Osteoblast (primary cell): ENCODE measurements at regions not wholly inside any gene's neighbourhood (a gene's known extent, or its start where the extent isn't known, plus 50 kb on each side); places are given as distances from the start of the nearest gene placed in this dataset.

Experiments used
- DNase-seq: peaks from one replicate; pipeline ENCODE4 v3.0.0; 2011; ENCODE audit warnings: low spot score, mixed read lengths; ENCODE audit not compliant: insufficient read length; ENCODE audit errors: missing footprints
- H2AFZ ChIP-seq: 2 replicates; pipeline ENCODE4 v1.6.0; 2011; ENCODE audit warnings: mild to moderate bottlenecking, low read length
- H3K27ac ChIP-seq: 2 replicates; pipeline ENCODE4 v1.5.1; 2011; ENCODE audit warnings: mild to moderate bottlenecking, low read depth, low read length, moderate library complexity
- H3K27me3 ChIP-seq: 2 replicates; pipeline ENCODE4 v1.6.0; 2012; ENCODE audit warnings: mild to moderate bottlenecking, control low read depth, inconsistent platforms, low read length, moderate library complexity; ENCODE audit not compliant: insufficient read depth
- H3K36me3 ChIP-seq: 2 replicates; pipeline ENCODE4 v1.5.1; 2011; ENCODE audit warnings: mild to moderate bottlenecking, low read length, control low read depth, moderate library complexity; ENCODE audit not compliant: insufficient read depth
- H3K4me1 ChIP-seq: 2 replicates; pipeline ENCODE4 v1.5.1; 2011; ENCODE audit warnings: mild to moderate bottlenecking, low read length, control low read depth, moderate library complexity; ENCODE audit not compliant: insufficient read depth
- H3K4me2 ChIP-seq: 2 replicates; pipeline ENCODE4 v1.6.0; 2011; ENCODE audit warnings: mild to moderate bottlenecking, low read length; ENCODE audit not compliant: insufficient read depth
- H3K4me3 ChIP-seq: fragments of 200-600 bp; sonication (generic); 3 replicates; pipeline ENCODE4 v1.5.1; 2012; ENCODE audit warnings: mild to moderate bottlenecking, low read length, inconsistent platforms; ENCODE audit not compliant: insufficient read depth
- H3K79me2 ChIP-seq: 2 replicates; pipeline ENCODE4 v1.6.0; 2012; ENCODE audit warnings: mild to moderate bottlenecking, low read length, control low read depth, inconsistent platforms; ENCODE audit not compliant: insufficient read depth
- H3K9me3 ChIP-seq: 2 replicates; pipeline ENCODE4 v1.5.1; 2011; ENCODE audit warnings: low read depth, low read length, control low read depth
- H4K20me1 ChIP-seq: 2 replicates; pipeline ENCODE4 v1.6.0; 2012; ENCODE audit warnings: mild to moderate bottlenecking, low read length, control low read depth; ENCODE audit not compliant: insufficient read depth
- CTCF ChIP-seq: IDR thresholded peaks from 2 replicates; pipeline ENCODE4 v1.5.1; 2011; ENCODE audit warnings: mild to moderate bottlenecking, low read depth, low read length, moderate library complexity; ENCODE audit errors: extremely low read depth

GRCh38 chr2:8134985-8135682 is 546.7 kb upstream of the ID2 start:
- no peak for DNase-seq
- H3K4me2 ChIP-seq, result no peak overlapping the region
- H4K20me1 ChIP-seq, result no peaks in the 10 kb centered on the region
- H3K36me3 ChIP-seq, result no peaks in the 10 kb centered on the region
- no peaks in the 10 kb centered on the region for H3K27me3 ChIP-seq
- no peak overlapping the region for H3K4me3 ChIP-seq
- no peaks in the 10 kb centered on the region for H3K9me3 ChIP-seq
- no peaks in the 10 kb centered on the region for H3K79me2 ChIP-seq
- H3K4me1 ChIP-seq, result peaks cover 7% of the 10 kb centered on the region
- H3K27ac ChIP-seq, result no peak overlapping the region
- TF ChIP-seq CTCF, result no peak
- H2AFZ ChIP-seq, result no peak overlapping the region

- DNase-seq, result no peak
- Histone ChIP-seq H3K9me3 (no peaks in the 10 kb centered on the region), H3K36me3 (no peaks in the 10 kb centered on the region), H2AFZ (no peak overlapping the region), H3K79me2 (no peaks in the 10 kb centered on the region), H3K4me1 (peaks cover 8% of the 10 kb centered on the region), H4K20me1 (no peaks in the 10 kb centered on the region), H3K27me3 (no peaks in the 10 kb centered on the region), H3K4me3 (no peak overlapping the region), H3K4me2 (no peak overlapping the region), H3K27ac (no peak overlapping the region)
- TF ChIP-seq CTCF, result no peak
Observed at GRCh38 chr2:8137801-8138200, 544.1 kb upstream of the ID2 start.

GRCh38 chr2:8138525-8138922 is 543.3 kb upstream of the ID2 start:
- H3K27ac ChIP-seq, result peak overlapping the region; percentile 63

More at GRCh38 chr2:8138525-8138922, 543.3 kb upstream of the ID2 start:
- H3K36me3 ChIP-seq, result no peaks in the 10 kb centered on the region
- TF ChIP-seq CTCF, result no peak
- H3K4me3 ChIP-seq, result no peak overlapping the region
- H3K4me2 ChIP-seq, result no peak overlapping the region
- no peaks in the 10 kb centered on the region for H4K20me1 ChIP-seq
- peaks cover 8% of the 10 kb centered on the region for H3K4me1 ChIP-seq
- no peaks in the 10 kb centered on the region for H3K27me3 ChIP-seq
- H3K79me2 ChIP-seq, result no peaks in the 10 kb centered on the region
- no peaks in the 10 kb centered on the region for H3K9me3 ChIP-seq
- DNase-seq, result no peak
- peak overlapping the region; percentile 30 for H2AFZ ChIP-seq
